CD4-positive, alpha-beta T cell treated with Interleukin-10 for 1 hour (primary cell): ENCODE measurements at regions not wholly inside any gene's neighbourhood (a gene's known extent, or its start where the extent isn't known, plus 50 kb on each side); places are given as distances from the start of the nearest gene placed in this dataset.
A peak's percentile ranks its signal among the peaks of the same experiment; 100 is the strongest.

Experiments
- DNase-seq: peaks from one replicate; pipeline ENCODE4 v3.0.0-alpha.2; 2020

GRCh38 chr17:5695480-5695879 is 111.2 kb upstream of the NLRP1 start:
- DNase-seq = no peak

GRCh38 chr17:5698959-5699358 is 114.7 kb upstream of the NLRP1 start:
- DNase-seq = no peak

- no peak for DNase-seq
Measured at GRCh38 chr17:5699814-5700213, 115.5 kb upstream of the NLRP1 start.

GRCh38 chr17:5700745-5701144 is 116.4 kb upstream of the NLRP1 start:
- DNase-seq = no peak

- no peak for DNase-seq
Measured at GRCh38 chr17:5701381-5701780, 117.1 kb upstream of the NLRP1 start.

- DNase-seq = no peak
Measured at GRCh38 chr17:5702951-5703510, 118.7 kb upstream of the NLRP1 start.

GRCh38 chr17:5703736-5704135 is 119.4 kb upstream of the NLRP1 start:
- DNase-seq = no peak

- no peak for DNase-seq
Measured at GRCh38 chr17:5705081-5705875, 121.0 kb upstream of the NLRP1 start.

GRCh38 chr17:5705876-5706576 is 121.7 kb upstream of the NLRP1 start:
- no peak for DNase-seq

- DNase-seq = peak; percentile 59
Measured at GRCh38 chr17:5706577-5707210, 122.4 kb upstream of the NLRP1 start.

- DNase-seq = no peak
Measured at GRCh38 chr17:5707482-5707881, 123.2 kb upstream of the NLRP1 start.

- no peak for DNase-seq
Measured at GRCh38 chr17:5708344-5708743, 124.0 kb upstream of the NLRP1 start.

GRCh38 chr17:5711344-5711743 is 127.0 kb upstream of the NLRP1 start:
- DNase-seq = no peak

GRCh38 chr17:5714993-5715392 is 130.7 kb upstream of the NLRP1 start:
- DNase-seq = no peak

- no peak for DNase-seq
Measured at GRCh38 chr17:5715478-5715877, 131.2 kb upstream of the NLRP1 start.

- no peak for DNase-seq
Measured at GRCh38 chr17:5718726-5719125, 134.4 kb upstream of the NLRP1 start.

GRCh38 chr17:5719976-5720375 is 135.7 kb upstream of the NLRP1 start:
- no peak for DNase-seq

- DNase-seq = no peak
Measured at GRCh38 chr17:5730373-5730772, 146.1 kb upstream of the NLRP1 start.

GRCh38 chr17:5740937-5741336 is 156.6 kb upstream of the NLRP1 start:
- no peak for DNase-seq

GRCh38 chr17:5741810-5742209 is 157.5 kb upstream of the NLRP1 start:
- no peak for DNase-seq

- no peak for DNase-seq
Measured at GRCh38 chr17:5745111-5745813, 161.0 kb upstream of the NLRP1 start.

- DNase-seq = no peak
Measured at GRCh38 chr17:5747276-5747675, 163.0 kb upstream of the NLRP1 start.

GRCh38 chr17:5747964-5748363 is 163.7 kb upstream of the NLRP1 start:
- no peak for DNase-seq
